PC-3 (cell line): ENCODE measurements at regions not wholly inside any gene's neighbourhood (a gene's known extent, or its start where the extent isn't known, plus 50 kb on each side); places are given as distances from the start of the nearest gene placed in this dataset.

Source experiments
- ATAC-seq: fragments of 200-7000 bp; cut with Tn5 transposase; 2 replicates; pipeline ENCODE4 v1.9.1; 2020; ENCODE audit warnings: mild to moderate bottlenecking, moderate library complexity
- BruUV-seq: library from RNA; stranded (reverse); fragments of 400-500 nt; replicated peaks from 2 replicates; lab custom pipeline; 2021; lab: Mats Ljungman, UMichigan
- CTCF ChIA-PET: fragments of 300-600 bp; sonication (Branson Sonifier 250); formaldehyde crosslinking; loops from one replicate; lab custom pipeline; 2022; ENCODE audit warnings: antibody characterized with exemption; lab: Charles Lee
- POLR2A ChIA-PET: fragments of 300-600 bp; sonication (Branson Sonifier 250); formaldehyde crosslinking; loops from one replicate; lab custom pipeline; 2022; ENCODE audit warnings: antibody characterized with exemption; ENCODE audit not compliant: unreplicated experiment; lab: Charles Lee
- DNase-seq: peaks from one replicate; pipeline ENCODE4 v3.0.0-alpha.2; 2015
- H2AFZ ChIP-seq: fragments of 300-600 bp; sonication (generic); 2 replicates; pipeline ENCODE4 v1.6.0; 2016; ENCODE audit warnings: antibody characterized with exemption, low read length
- H3F3A ChIP-seq: fragments of 300-600 bp; sonication (generic); one replicate; pipeline ENCODE4 v1.6.0; 2017; ENCODE audit warnings: antibody characterized with exemption, low read length, control low read depth, mild to moderate bottlenecking; ENCODE audit not compliant: unreplicated experiment
- H3K27ac ChIP-seq: fragments of 300-600 bp; sonication (generic); 2 replicates; pipeline ENCODE4 v1.5.1; 2016; ENCODE audit warnings: mild to moderate bottlenecking, low read length
- H3K27me3 ChIP-seq: fragments of 300-600 bp; sonication (generic); 2 replicates; pipeline ENCODE4 v1.6.1; 2016; ENCODE audit warnings: low read length, mixed read lengths
- H3K36me3 ChIP-seq: fragments of 300-600 bp; sonication (generic); 2 replicates; pipeline ENCODE4 v1.6.1; 2016; ENCODE audit warnings: low read depth, mixed run types, low read length, mixed read lengths
- H3K4me1 ChIP-seq: fragments of 300-600 bp; sonication (generic); 2 replicates; pipeline ENCODE4 v1.5.1; 2016; ENCODE audit warnings: low read length; ENCODE audit not compliant: insufficient read depth
- H3K4me2 ChIP-seq: fragments of 300-600 bp; sonication (generic); 2 replicates; pipeline ENCODE4 v1.6.0; 2016; ENCODE audit warnings: low read length
- H3K4me3 ChIP-seq: fragments of 300-600 bp; sonication (generic); 2 replicates; pipeline ENCODE4 v1.5.1; 2016; ENCODE audit warnings: mild to moderate bottlenecking, low read length, mixed read lengths
- H3K79me2 ChIP-seq: fragments of 300-600 bp; sonication (generic); 2 replicates; pipeline ENCODE4 v1.6.1; 2017; ENCODE audit warnings: low read length, mixed read lengths
- H3K9ac ChIP-seq: fragments of 300-600 bp; sonication (generic); 2 replicates; pipeline ENCODE4 v1.6.0; 2016; ENCODE audit warnings: mild to moderate bottlenecking, low read length
- H3K9me2 ChIP-seq: fragments of 300-600 bp; sonication (generic); replicated peaks from 2 replicates; pipeline ENCODE4 v1.6.1; 2016; ENCODE audit warnings: mixed run types, low read length, mixed read lengths
- H3K9me3 ChIP-seq: fragments of 300-600 bp; sonication (generic); 2 replicates; pipeline ENCODE4 v1.6.1; 2016; ENCODE audit warnings: low read length, mixed read lengths
- H4K20me1 ChIP-seq: fragments of 300-600 bp; sonication (generic); 2 replicates; pipeline ENCODE4 v1.6.1; 2016; ENCODE audit warnings: low read length, mixed read lengths
- EZH2 ChIP-seq: fragments of 300-600 bp; sonication (generic); IDR thresholded peaks from one replicate; pipeline ENCODE4 v1.6.1; 2017; ENCODE audit warnings: antibody characterized with exemption, mild to moderate bottlenecking, low read length; ENCODE audit not compliant: unreplicated experiment
- EZH2phosphoT487 ChIP-seq: fragments of 300-600 bp; sonication (generic); IDR thresholded peaks from 2 replicates; pipeline ENCODE4 v1.6.1; 2018; ENCODE audit warnings: mild to moderate bottlenecking, antibody characterized with exemption, low read length, borderline replicate concordance
- intact Hi-C: fragments of 100-400 bp; cut with micrococcal nuclease; formaldehyde crosslinking; loops from 2 replicates; pipeline ENCODE4 v1.9.0; 2023
- TF ChIP-seq, protein P1 (sequence below): fragments of 300-600 bp; sonication (generic); conservative IDR thresholded peaks from 2 replicates; pipeline ENCODE4 v1.5.1; 2017; ENCODE audit warnings: antibody characterized with exemption, low read depth, mild to moderate bottlenecking, low read length

DNA sequence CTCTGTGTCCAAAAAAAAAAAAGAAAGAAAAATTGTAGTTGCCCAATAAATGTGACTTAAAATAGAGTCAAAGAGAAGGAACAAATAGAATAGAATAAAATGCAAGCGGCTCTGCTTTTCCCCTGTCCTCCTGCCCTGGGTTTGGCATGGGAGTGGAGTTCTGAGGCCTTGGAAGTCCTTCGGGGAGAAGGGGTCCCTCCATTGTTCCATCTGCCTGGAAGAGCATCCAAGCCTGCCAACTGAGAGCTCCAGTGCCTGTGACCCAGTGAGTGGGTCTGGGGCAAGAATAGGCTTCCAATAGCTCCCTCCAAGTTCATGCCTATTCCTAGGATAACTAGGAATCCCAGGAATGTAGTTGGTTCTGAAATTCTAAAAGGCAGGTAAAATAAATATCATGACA, 321.4 kb downstream of the MYCN start:
- POLR2A ChIA-PET: no interaction called here
- intact Hi-C loops: no loop called here

DNA sequence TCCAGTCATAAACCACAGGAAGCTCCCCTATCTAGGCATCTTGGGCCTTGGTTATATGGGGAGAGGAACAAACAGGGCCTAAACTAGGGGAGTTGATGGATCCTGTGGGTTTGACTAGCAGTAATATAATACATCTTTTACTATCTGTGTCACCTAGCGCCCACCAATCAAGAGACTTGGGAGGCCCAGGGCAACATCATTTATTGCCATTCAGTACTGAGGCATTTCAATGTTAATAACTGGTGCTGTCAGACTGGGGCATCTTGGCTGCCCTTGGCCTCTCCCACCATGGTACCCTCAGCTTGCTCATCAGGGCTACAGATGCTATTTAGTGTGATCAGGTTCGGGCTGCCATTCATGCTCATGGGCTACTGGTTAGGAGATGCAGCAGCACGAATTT, 320.7 kb downstream of the MYCN start:
- Histone ChIP-seq H3K9ac (no peak overlapping the region), H3K27ac (no peak overlapping the region), H3K4me2 (no peak overlapping the region), H4K20me1 (no peaks in the 10 kb centered on the region), H3F3A (no peaks in the 10 kb centered on the region), H3K4me1 (no peaks in the 10 kb centered on the region), H2AFZ (no peak overlapping the region), H3K9me2 (no peaks in the 10 kb centered on the region), H3K4me3 (no peak overlapping the region), H3K79me2 (no peaks in the 10 kb centered on the region), H3K27me3 (0 out of 2 replicates have a peak, but pooled peaks cover 5% of the 10 kb centered on the region), H3K9me3 (no peaks in the 10 kb centered on the region), H3K36me3 (no peaks in the 10 kb centered on the region)
- ATAC-seq: no peak
- no peak for DNase-seq
- ChIA-PET CTCF (no interaction called here), POLR2A (no interaction called here)
- intact Hi-C loops: no loop called here
- TF ChIP-seq, protein P1, sequence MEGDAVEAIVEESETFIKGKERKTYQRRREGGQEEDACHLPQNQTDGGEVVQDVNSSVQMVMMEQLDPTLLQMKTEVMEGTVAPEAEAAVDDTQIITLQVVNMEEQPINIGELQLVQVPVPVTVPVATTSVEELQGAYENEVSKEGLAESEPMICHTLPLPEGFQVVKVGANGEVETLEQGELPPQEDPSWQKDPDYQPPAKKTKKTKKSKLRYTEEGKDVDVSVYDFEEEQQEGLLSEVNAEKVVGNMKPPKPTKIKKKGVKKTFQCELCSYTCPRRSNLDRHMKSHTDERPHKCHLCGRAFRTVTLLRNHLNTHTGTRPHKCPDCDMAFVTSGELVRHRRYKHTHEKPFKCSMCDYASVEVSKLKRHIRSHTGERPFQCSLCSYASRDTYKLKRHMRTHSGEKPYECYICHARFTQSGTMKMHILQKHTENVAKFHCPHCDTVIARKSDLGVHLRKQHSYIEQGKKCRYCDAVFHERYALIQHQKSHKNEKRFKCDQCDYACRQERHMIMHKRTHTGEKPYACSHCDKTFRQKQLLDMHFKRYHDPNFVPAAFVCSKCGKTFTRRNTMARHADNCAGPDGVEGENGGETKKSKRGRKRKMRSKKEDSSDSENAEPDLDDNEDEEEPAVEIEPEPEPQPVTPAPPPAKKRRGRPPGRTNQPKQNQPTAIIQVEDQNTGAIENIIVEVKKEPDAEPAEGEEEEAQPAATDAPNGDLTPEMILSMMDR: no peak
- TF ChIP-seq EZH2 (no peak), EZH2phosphoT487 (no peak)
- BruUV-seq: no TSS peak

More for the DNA sequence above, 321.4 kb downstream of the MYCN start:
- no peaks in the 10 kb centered on the region for H3K36me3 ChIP-seq
- TF ChIP-seq EZH2 (no peak), EZH2phosphoT487 (no peak)
- TF ChIP-seq, protein P1: no peak
- H3K9ac ChIP-seq: no peak overlapping the region
- H3K9me2 ChIP-seq: no peaks in the 10 kb centered on the region
- H3K4me3 ChIP-seq: no peak overlapping the region
- no peak overlapping the region for H2AFZ ChIP-seq
- 0 out of 2 replicates have a peak, but pooled peaks cover 5% of the 10 kb centered on the region for H3K27me3 ChIP-seq
- no peaks in the 10 kb centered on the region for H3K79me2 ChIP-seq
- H3K4me1 ChIP-seq: no peaks in the 10 kb centered on the region
- no peak overlapping the region for H3K4me2 ChIP-seq
- CTCF ChIA-PET: no interaction called here
- H3K9me3 ChIP-seq: no peaks in the 10 kb centered on the region
- DNase-seq (no peak), ATAC-seq (no peak)
- no peaks in the 10 kb centered on the region for H4K20me1 ChIP-seq
- no peak overlapping the region for H3K27ac ChIP-seq
- no peaks in the 10 kb centered on the region for H3F3A ChIP-seq
- no TSS peak for BruUV-seq

DNA sequence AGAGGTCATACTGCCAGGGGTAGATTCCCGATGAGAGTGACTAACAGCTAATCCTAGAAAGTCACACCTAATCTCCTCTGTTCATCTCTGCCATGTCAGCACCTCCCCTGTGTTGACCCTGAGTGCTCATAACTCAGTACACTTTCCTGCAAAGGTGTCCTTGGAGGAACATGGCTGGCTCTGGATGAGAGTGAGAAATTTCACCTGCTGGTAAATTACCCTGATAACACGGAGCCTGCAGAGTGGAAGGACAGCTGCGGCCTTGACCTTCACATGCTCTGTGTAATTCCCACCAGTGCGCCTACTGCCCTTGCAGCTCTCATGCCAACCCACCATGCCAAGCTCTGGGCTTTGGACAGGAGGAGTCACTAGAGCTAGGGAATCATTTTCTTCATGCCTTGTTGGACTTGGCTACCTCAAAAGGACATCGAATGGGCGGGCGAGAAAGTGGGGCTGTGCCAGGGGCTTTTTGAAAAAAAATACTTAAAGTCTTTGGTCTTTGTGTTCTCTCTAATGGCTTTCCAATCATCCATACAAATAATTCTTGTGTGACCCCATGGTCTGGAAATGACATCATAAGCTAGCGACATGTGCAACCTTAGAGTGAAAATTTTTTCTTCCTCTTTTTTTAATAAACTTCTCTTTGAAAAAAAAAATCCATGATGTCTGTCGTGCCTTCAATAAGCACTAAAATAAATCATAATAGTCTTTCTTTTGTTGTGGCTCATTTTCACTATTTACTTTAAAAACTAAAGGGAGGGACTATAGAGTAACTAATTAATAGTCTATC, 319.9 kb downstream of the MYCN start:
- BruUV-seq: no TSS peak
- DNase-seq: no peak
- no peak overlapping the region for H3K4me3 ChIP-seq

More for the DNA sequence above, 319.9 kb downstream of the MYCN start:
- CTCF ChIA-PET: no interaction called here
- POLR2A ChIA-PET: no interaction called here
- 0 out of 2 replicates have a peak, but pooled peaks cover 3% of the 10 kb centered on the region for H3K9me3 ChIP-seq
- intact Hi-C loops: no loop called here
- no peak overlapping the region for H3K4me2 ChIP-seq
- H3K79me2 ChIP-seq: no peaks in the 10 kb centered on the region
- H3K36me3 ChIP-seq: no peaks in the 10 kb centered on the region
- no peaks in the 10 kb centered on the region for H3K4me1 ChIP-seq
- no peak overlapping the region for H3K27ac ChIP-seq
- H3K9ac ChIP-seq: no peak overlapping the region
- 0 out of 2 replicates have a peak, but pooled peaks cover 5% of the 10 kb centered on the region for H3K27me3 ChIP-seq
- H4K20me1 ChIP-seq: no peaks in the 10 kb centered on the region
- H3F3A ChIP-seq: no peaks in the 10 kb centered on the region
- TF ChIP-seq, protein P1: no peak
- TF ChIP-seq EZH2 (no peak), EZH2phosphoT487 (no peak)
- H3K9me2 ChIP-seq: no peaks in the 10 kb centered on the region
- no peak for ATAC-seq
- no peak overlapping the region for H2AFZ ChIP-seq
